ENCODE measurements at regions not wholly inside any gene's neighbourhood (a gene's known extent, or its start where the extent isn't known, plus 50 kb on each side); places are given as distances from the start of the nearest gene placed in this dataset.

DNA sequence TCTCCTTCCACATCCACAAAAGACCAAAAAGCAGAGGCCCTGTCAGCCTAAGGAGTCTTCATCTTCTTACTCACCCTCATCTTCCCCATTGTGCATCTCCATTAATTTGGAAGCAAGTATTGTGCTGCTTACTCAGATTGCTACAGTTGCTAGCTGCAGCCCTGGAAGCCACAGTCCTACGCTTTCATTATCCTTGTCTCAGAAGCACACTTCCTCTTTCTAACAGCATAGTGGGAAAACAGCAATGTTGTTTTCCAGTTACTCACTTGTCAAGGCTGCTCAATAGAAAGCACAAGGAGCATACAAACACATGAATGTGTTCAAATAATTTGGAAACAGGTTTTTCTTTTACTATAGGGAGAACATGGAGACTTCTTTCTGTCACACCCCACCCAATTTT, 76.6 kb upstream of the RBM24 start:
- no peak overlapping the region for H3K4me3 ChIP-seq (replicated peaks in 1 of 3; ENCODE audit: insufficient read depth in 1 of 3, low read depth in 2 of 3, low read length in 3 of 3)
- H3K9ac ChIP-seq (ENCODE audit: insufficient read depth, low read depth, low read length): no peak overlapping the region
- ATAC-seq (no peak), FAIRE-seq (no peak), DNase-seq (ENCODE audit: low spot score) (no peak)
- TF ChIP-seq IKZF4 (CRISPR knock-in tag; IDR thresholded peaks at IDR 0.05; ENCODE audit: borderline replicate concordance, low read depth, not compliant biosample characterization): no peak
- TF ChIP-seq ZSCAN25 (CRISPR knock-in tag; IDR thresholded peaks at IDR 0.05): no peak
- no peak for TF ChIP-seq ZNF260 (CRISPR knock-in tag; IDR thresholded peaks at IDR 0.05; ENCODE audit: borderline replicate concordance, low read depth)
- TF ChIP-seq ZFY (CRISPR knock-in tag; IDR thresholded peaks at IDR 0.05): no peak
- no peak for TF ChIP-seq SP4 (CRISPR knock-in tag; IDR thresholded peaks at IDR 0.05)
- TF ChIP-seq NR2F6 (IDR thresholded peaks at IDR 0.05): no peak
- no peak for TF ChIP-seq NR2F6 (CRISPR knock-in tag; IDR thresholded peaks at IDR 0.05)
- TF ChIP-seq, protein P1, sequence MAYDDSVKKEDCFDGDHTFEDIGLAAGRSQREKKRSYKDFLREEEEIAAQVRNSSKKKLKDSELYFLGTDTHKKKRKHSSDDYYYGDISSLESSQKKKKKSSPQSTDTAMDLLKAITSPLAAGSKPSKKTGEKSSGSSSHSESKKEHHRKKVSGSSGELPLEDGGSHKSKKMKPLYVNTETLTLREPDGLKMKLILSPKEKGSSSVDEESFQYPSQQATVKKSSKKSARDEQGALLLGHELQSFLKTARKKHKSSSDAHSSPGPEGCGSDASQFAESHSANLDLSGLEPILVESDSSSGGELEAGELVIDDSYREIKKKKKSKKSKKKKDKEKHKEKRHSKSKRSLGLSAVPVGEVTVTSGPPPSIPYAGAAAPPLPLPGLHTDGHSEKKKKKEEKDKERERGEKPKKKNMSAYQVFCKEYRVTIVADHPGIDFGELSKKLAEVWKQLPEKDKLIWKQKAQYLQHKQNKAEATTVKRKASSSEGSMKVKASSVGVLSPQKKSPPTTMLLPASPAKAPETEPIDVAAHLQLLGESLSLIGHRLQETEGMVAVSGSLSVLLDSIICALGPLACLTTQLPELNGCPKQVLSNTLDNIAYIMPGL (CRISPR knock-in tag; IDR thresholded peaks at IDR 0.05; ENCODE audit: borderline replicate concordance in 1 of 2, low read depth in 1 of 2): no peak
- in situ Hi-C loops (cut with HindIII; ENCODE audit: extremely low pct_ligation_motif_present, low pct_unique_long_range_greater_than_20kb) (no loop called here), intact Hi-C loops (cut with micrococcal nuclease; ENCODE audit: unreplicated experiment) (no loop called here)
- no peaks in the 10 kb centered on the region for H3K4me1 ChIP-seq (ENCODE audit: insufficient read depth, low read length)
- no peaks in the 10 kb centered on the region for H3K79me2 ChIP-seq (ENCODE audit: insufficient read depth, low read length)
- ChIA-PET CTCF (ENCODE audit: low intra/inter-chr PET ratio, low total read pairs) (no interaction called here), POLR2A (no interaction called here)
- no peaks in the 10 kb centered on the region for H3K27me3 ChIP-seq (ENCODE audit: control insufficient read depth in 1 of 2, insufficient read depth in 2 of 2, low read length in 2 of 2)
- H2AFZ ChIP-seq (ENCODE audit: low read length): no peak overlapping the region
- no TSS peak for BruUV-seq (replicated peaks)
- no peak overlapping the region for H3K4me2 ChIP-seq (ENCODE audit: low read depth, low read length)
- H3K36me3 ChIP-seq (replicated peaks in 1 of 2; ENCODE audit: control insufficient read depth in 1 of 2, insufficient read depth in 2 of 2, low read length in 2 of 2): no peaks in the 10 kb centered on the region
- H4K20me1 ChIP-seq (ENCODE audit: insufficient read depth, low read length): no peaks in the 10 kb centered on the region
- WGBS (ENCODE audit: low lambda C conversion rate): 44% methylated on average over 1 of the region's 1 CpG
- H3K27ac ChIP-seq (ENCODE audit: extremely low read length, insufficient read depth, low read length): no peak overlapping the region
- no peaks in the 10 kb centered on the region for H3K9me3 ChIP-seq (ENCODE audit: low read length)

- DNase-seq (ENCODE audit: low spot score) (no peak), ATAC-seq (no peak), FAIRE-seq (no peak)
- H3K36me3 ChIP-seq (replicated peaks in 1 of 2; ENCODE audit: control insufficient read depth in 1 of 2, insufficient read depth in 2 of 2, low read length in 2 of 2): no peaks in the 10 kb centered on the region
- CTCF ChIA-PET (ENCODE audit: low intra/inter-chr PET ratio, low total read pairs): no interaction called here
- H2AFZ ChIP-seq (ENCODE audit: low read length): no peak overlapping the region
- no peaks in the 10 kb centered on the region for H4K20me1 ChIP-seq (ENCODE audit: insufficient read depth, low read length)
- H3K27ac ChIP-seq (ENCODE audit: extremely low read length, insufficient read depth, low read length): no peak overlapping the region
- in situ Hi-C loops (cut with HindIII; ENCODE audit: extremely low pct_ligation_motif_present, low pct_unique_long_range_greater_than_20kb): no loop called here
- no peaks in the 10 kb centered on the region for H3K9me3 ChIP-seq (ENCODE audit: low read length)
- no TSS peak for BruUV-seq (replicated peaks)
- intact Hi-C loops (cut with micrococcal nuclease; ENCODE audit: unreplicated experiment): no loop called here
- no peak overlapping the region for H3K4me3 ChIP-seq (replicated peaks in 1 of 3; ENCODE audit: insufficient read depth in 1 of 3, low read depth in 2 of 3, low read length in 3 of 3)
- POLR2A ChIA-PET: no interaction called here
- no peaks in the 10 kb centered on the region for H3K79me2 ChIP-seq (ENCODE audit: insufficient read depth, low read length)
- no peaks in the 10 kb centered on the region for H3K27me3 ChIP-seq (ENCODE audit: control insufficient read depth in 1 of 2, insufficient read depth in 2 of 2, low read length in 2 of 2)
- H3K4me1 ChIP-seq (ENCODE audit: insufficient read depth, low read length): no peaks in the 10 kb centered on the region
- no peak overlapping the region for H3K4me2 ChIP-seq (ENCODE audit: low read depth, low read length)
- no peak overlapping the region for H3K9ac ChIP-seq (ENCODE audit: insufficient read depth, low read depth, low read length)
- TF ChIP-seq ZNF616 (CRISPR knock-in tag; IDR thresholded peaks at IDR 0.05; ENCODE audit: low read depth) (no peak), HNRNPK (IDR thresholded peaks at IDR 0.05; ENCODE audit: low read depth, low read length, poor library complexity, severe bottlenecking) (peak; percentile 81), ZNF850 (CRISPR knock-in tag; conservative IDR thresholded peaks at IDR 0.05) (peak; percentile 99)
- 77% methylated on average over 10 of the region's 22 CpGs for WGBS (ENCODE audit: low lambda C conversion rate)
Observed at GRCh38 chr6:17206566-17207072, 74.5 kb upstream of the RBM24 start.

Measured in HepG2 (cell line).